AG09319 (cell line): ENCODE measurements at regions not wholly inside any gene's neighbourhood (a gene's known extent, or its start where the extent isn't known, plus 50 kb on each side); places are given as distances from the start of the nearest gene placed in this dataset.
"Not testable (repeated sequence)": the region's sequence is repeated elsewhere in the genome, so short reads cannot be mapped to it uniquely, and the experiment has no call there.

Experiments used
- DNase-seq: peaks from one replicate; pipeline ENCODE4 v3.0.0-alpha.2; 2010; ENCODE audit warnings: low read depth; ENCODE audit errors: extremely low read depth
- CTCF ChIP-seq: IDR thresholded peaks from 2 replicates; pipeline ENCODE4 v1.5.1; 2011; ENCODE audit warnings: low read depth, mild to moderate bottlenecking, inconsistent platforms, low read length, moderate library complexity

- DNase-seq: no peak
- no peak for TF ChIP-seq CTCF
Measured at GRCh38 chr3:153629148-153629547, 467.1 kb downstream of the RAP2B start.

GRCh38 chr3:153631102-153631501 is 469.1 kb downstream of the RAP2B start:
- DNase-seq: no peak
- TF ChIP-seq CTCF: no peak

GRCh38 chr3:153631664-153632063 is 469.6 kb downstream of the RAP2B start:
- no peak for DNase-seq
- TF ChIP-seq CTCF: no peak

- DNase-seq: no peak
- TF ChIP-seq CTCF: no peak
Measured at GRCh38 chr3:153633407-153633806, 471.4 kb downstream of the RAP2B start.

GRCh38 chr3:153634683-153635082 is 472.7 kb downstream of the RAP2B start:
- no peak for TF ChIP-seq CTCF
- no peak for DNase-seq

GRCh38 chr3:153639631-153640030 is 477.6 kb downstream of the RAP2B start:
- TF ChIP-seq CTCF: no peak
- DNase-seq: no peak

- DNase-seq: no peak
- no peak for TF ChIP-seq CTCF
Measured at GRCh38 chr3:153640689-153641665, 479.0 kb downstream of the RAP2B start.

- not testable (repeated sequence) for DNase-seq
Measured at GRCh38 chr3:153642576-153642975, 478.6 kb upstream of the ARHGEF26 start.

GRCh38 chr3:153643471-153643870 is 477.7 kb upstream of the ARHGEF26 start:
- not testable (repeated sequence) for DNase-seq
